GM21717 (cell line): ENCODE measurements at regions not wholly inside any gene's neighbourhood (a gene's known extent, or its start where the extent isn't known, plus 50 kb on each side); places are given as distances from the start of the nearest gene placed in this dataset.

Experiments used
- ATAC-seq: cut with Tn5 transposase; IDR thresholded peaks from one replicate; pipeline ENCODE4 v1.9.1; 2021; ENCODE audit warnings: mild to moderate bottlenecking, moderate library complexity; ENCODE audit not compliant: unreplicated experiment

GRCh38 chr9:90979639-90980038, 178.0 kb downstream of the SYK start:
- ATAC-seq, result no peak

GRCh38 chr9:90981726-90982125, 180.1 kb downstream of the SYK start:
- ATAC-seq, result no peak

GRCh38 chr9:90983394-90983793, 181.8 kb downstream of the SYK start:
- no peak for ATAC-seq

- no peak for ATAC-seq
Observed at GRCh38 chr9:90985631-90986030, 184.0 kb downstream of the SYK start.

GRCh38 chr9:90986161-90986560, 184.5 kb downstream of the SYK start:
- no peak for ATAC-seq

GRCh38 chr9:90987566-90987965, 185.9 kb downstream of the SYK start:
- no peak for ATAC-seq

- no peak for ATAC-seq
Observed at GRCh38 chr9:90988318-90988717, 186.7 kb downstream of the SYK start.

- ATAC-seq, result no peak
Observed at GRCh38 chr9:90991953-90992352, 190.3 kb downstream of the SYK start.

GRCh38 chr9:90995516-90995915, 193.9 kb downstream of the SYK start:
- no peak for ATAC-seq

GRCh38 chr9:90996154-90997065, 194.8 kb downstream of the SYK start:
- ATAC-seq, result no peak

GRCh38 chr9:90998573-90998972, 197.0 kb downstream of the SYK start:
- ATAC-seq, result no peak

GRCh38 chr9:90999425-91000397, 198.1 kb downstream of the SYK start:
- ATAC-seq, result no peak

GRCh38 chr9:91001146-91001611, 199.6 kb downstream of the SYK start:
- ATAC-seq, result no peak

- ATAC-seq, result no peak
Observed at GRCh38 chr9:91004484-91004883, 202.9 kb downstream of the SYK start.

GRCh38 chr9:91004992-91005391, 203.4 kb downstream of the SYK start:
- ATAC-seq, result no peak

- ATAC-seq, result no peak
Observed at GRCh38 chr9:91006046-91006445, 204.4 kb downstream of the SYK start.

GRCh38 chr9:91008568-91008967, 206.9 kb downstream of the SYK start:
- ATAC-seq, result no peak

- no peak for ATAC-seq
Observed at GRCh38 chr9:91011891-91012290, 210.3 kb downstream of the SYK start.

- no peak for ATAC-seq
Observed at GRCh38 chr9:91012933-91013841, 211.6 kb downstream of the SYK start.

GRCh38 chr9:91017245-91017644, 215.6 kb downstream of the SYK start:
- ATAC-seq, result no peak
